Kidney (tissue), 13 donors: ENCODE measurements at regions not wholly inside any gene's neighbourhood (a gene's known extent, or its start where the extent isn't known, plus 50 kb on each side); places are given as distances from the start of the nearest gene placed in this dataset.

ENCODE experiments used
- DNase-seq, 5 donors: peaks; one replicate each; pipeline ENCODE4 v3.0.0-alpha.2; 2013 to 2020
- FAIRE-seq: peaks from 2 replicates; lab custom pipeline; 2012; peaks lifted over from hg19 to GRCh38; lab: Jason Lieb, UNC
- H3K27ac ChIP-seq, 2 donors: one replicate each; pipeline ENCODE4 v1.7.0; 2013; ENCODE audit warnings: low read depth in 2 of 2, low read length in 2 of 2, inconsistent platforms in 1 of 2
- H3K27me3 ChIP-seq: one replicate; pipeline ENCODE4 v1.7.1; 2013; ENCODE audit warnings: low read length, inconsistent platforms; ENCODE audit not compliant: control insufficient read depth, insufficient read depth
- H3K36me3 ChIP-seq, 3 donors: one replicate each; pipeline versions ENCODE4 v1.7.0 to v1.7.1; 2013; ENCODE audit warnings: low read length in 3 of 3, control low read depth in 1 of 3, inconsistent platforms in 1 of 3; ENCODE audit not compliant: insufficient read depth in 3 of 3, control insufficient read depth in 2 of 3
- H3K4me1 ChIP-seq, 3 donors: one replicate each; pipeline versions ENCODE4 v1.7.0 to v1.7.1; 2013; ENCODE audit warnings: low read length in 3 of 3, inconsistent platforms in 1 of 3, low read depth in 1 of 3; ENCODE audit not compliant: control insufficient read depth in 2 of 3, insufficient read depth in 2 of 3
- H3K4me3 ChIP-seq, 3 donors: one replicate each; pipeline versions ENCODE4 v1.7.0 to v1.8.1; 2013; ENCODE audit warnings: low read length in 3 of 3, control low read depth in 1 of 3, inconsistent platforms in 1 of 3
- H3K9ac ChIP-seq, 3 donors: one replicate each; pipeline versions ENCODE4 v1.7.0 to v1.7.1; 2013; ENCODE audit warnings: low read length in 3 of 3, control low read depth in 1 of 3, inconsistent platforms in 1 of 3
- H3K9me3 ChIP-seq, 3 donors: one replicate each; pipeline versions ENCODE4 v1.7.0 to v1.7.1; 2013; ENCODE audit warnings: low read length in 3 of 3, control low read depth in 1 of 3, inconsistent platforms in 1 of 3; ENCODE audit not compliant: control insufficient read depth in 2 of 3, insufficient read depth in 1 of 3
- CTCF ChIP-seq: IDR thresholded peaks from 3 replicates; pipeline ENCODE4 v1.5.1; 2012; ENCODE audit warnings: mild to moderate bottlenecking, moderate library complexity, borderline replicate concordance; ENCODE audit not compliant: insufficient read depth; ENCODE audit errors: extremely low read depth
- intact Hi-C: fragments of 100-400 bp; cut with DNase I; formaldehyde crosslinking; loops from one replicate; pipeline ENCODE4 v1.11.1; 2022
- donor health status: control.
- donor health status: control.
- donor health status: control.
- donor health status: control.
- donor health status: control.
- donor health status: DM: yes; HTN: yes; CAD: no.
- donor health status: Normal renal cell carcinoma (clear cell type).

- intact Hi-C loops: no loop called here
- Histone ChIP-seq H3K27ac (no peak overlapping the region), H3K9me3 (no peaks in the 10 kb centered on the region), H3K4me1 (no peaks in the 10 kb centered on the region), H3K9ac (peak overlapping the region in 1 of 3 donors; percentile 24), H3K36me3 (no peaks in the 10 kb centered on the region), H3K27me3 (no peaks in the 10 kb centered on the region), H3K4me3 (no peak overlapping the region)
- no peak for TF ChIP-seq CTCF
- peak in 1 of 5 donors; percentile 15 for DNase-seq
- FAIRE-seq: no peak
These were observed 457.6 kb upstream of the KLF6 start for GRCh38 chr10:4242561-4243035.

- Histone ChIP-seq H3K4me1 (no peaks in the 10 kb centered on the region), H3K27ac (no peak overlapping the region), H3K9me3 (no peaks in the 10 kb centered on the region), H3K9ac (peak overlapping the region in 1 of 3 donors; percentile 24), H3K4me3 (no peak overlapping the region), H3K27me3 (no peaks in the 10 kb centered on the region), H3K36me3 (no peaks in the 10 kb centered on the region)
- TF ChIP-seq CTCF: no peak
- intact Hi-C loops: no loop called here
- FAIRE-seq (no peak), DNase-seq (peak in 4 of 5 donors; percentile 48 to 89 (median 66))
These were observed 456.8 kb upstream of the KLF6 start for GRCh38 chr10:4241724-4242345.

GRCh38 chr10:4240608-4241197 lies 455.7 kb upstream of the KLF6 start:
- Histone ChIP-seq H3K9me3 (no peaks in the 10 kb centered on the region), H3K4me1 (no peaks in the 10 kb centered on the region), H3K27me3 (no peaks in the 10 kb centered on the region), H3K27ac (no peak overlapping the region), H3K4me3 (no peak overlapping the region), H3K36me3 (no peaks in the 10 kb centered on the region), H3K9ac (no peak overlapping the region)
- intact Hi-C loops: no loop called here
- FAIRE-seq (no peak), DNase-seq (no peak)
- no peak for TF ChIP-seq CTCF
